ENCODE measurements at regions not wholly inside any gene's neighbourhood (a gene's known extent, or its start where the extent isn't known, plus 50 kb on each side); places are given as distances from the start of the nearest gene placed in this dataset.

GRCh38 chr9:31347082-31347617 is 1037.3 kb upstream of the ACO1 start (continued):
- TF ChIP-seq MLLT1 (IDR thresholded peaks at IDR 0.05), result peak; percentile 92
- TF ChIP-seq SREBF2 (IDR thresholded peaks at IDR 0.05; ENCODE audit: low read length), result no peak
- TF ChIP-seq BCL11A (IDR thresholded peaks at IDR 0.05; ENCODE audit: low read depth, low read length), result no peak
- TF ChIP-seq TCF12 (IDR thresholded peaks at IDR 0.05; ENCODE audit: low read depth, low read length), result no peak
- no peak for TF ChIP-seq ZNF687 (IDR thresholded peaks at IDR 0.05)
- TF ChIP-seq SMC3 (IDR thresholded peaks at IDR 0.05; ENCODE audit: borderline replicate concordance, low read length), result no peak
- no peak for TF ChIP-seq DPF2 (IDR thresholded peaks at IDR 0.05)
- TF ChIP-seq SUPT20H (IDR thresholded peaks at IDR 0.05; ENCODE audit: borderline replicate concordance, control insufficient read depth, low read depth, low read length), result no peak
- TF ChIP-seq FOXK2 (IDR thresholded peaks at IDR 0.05), result no peak
- no peak for TF ChIP-seq SIN3A (IDR thresholded peaks at IDR 0.05; ENCODE audit: low read depth, low read length)
- no peak for TF ChIP-seq RCOR1 (conservative IDR thresholded peaks at IDR 0.05; ENCODE audit: low read depth, low read length)
- no peak for TF ChIP-seq ZSCAN29 (IDR thresholded peaks at IDR 0.05)
- no peak for TF ChIP-seq LARP7 (IDR thresholded peaks at IDR 0.05)
- TF ChIP-seq ATF7 (IDR thresholded peaks at IDR 0.05; ENCODE audit: low read depth), result no peak
